BLaER1 (cell line): ENCODE measurements at regions not wholly inside any gene's neighbourhood (a gene's known extent, or its start where the extent isn't known, plus 50 kb on each side); places are given as distances from the start of the nearest gene placed in this dataset.
"Not testable (repeated sequence)": the region's sequence is repeated elsewhere in the genome, so short reads cannot be mapped to it uniquely, and the experiment has no call there.

Source experiments
- H3K27ac ChIP-seq: shearing (Covaris generic); formaldehyde crosslinking; 2 replicates; pipeline ENCODE4 v1.8.1; 2022
- H3K27me3 ChIP-seq: shearing (Covaris generic); formaldehyde crosslinking; 2 replicates; pipeline ENCODE4 v1.8.1; 2022
- H3K36me3 ChIP-seq: shearing (Covaris generic); formaldehyde crosslinking; 2 replicates; pipeline ENCODE4 v1.8.1; 2022
- H3K4me1 ChIP-seq: shearing (Covaris generic); formaldehyde crosslinking; 2 replicates; pipeline ENCODE4 v1.8.1; 2022
- H3K4me2 ChIP-seq: shearing (Covaris generic); formaldehyde crosslinking; 2 replicates; pipeline ENCODE4 v1.8.1; 2022
- H3K4me3 ChIP-seq: shearing (Covaris generic); formaldehyde crosslinking; 2 replicates; pipeline ENCODE4 v1.8.1; 2022
- H3K9ac ChIP-seq: shearing (Covaris generic); formaldehyde crosslinking; 2 replicates; pipeline ENCODE4 v1.8.1; 2022
- H3K9me3 ChIP-seq: shearing (Covaris generic); formaldehyde crosslinking; 2 replicates; pipeline ENCODE4 v1.8.1; 2022
- H4K20me1 ChIP-seq: shearing (Covaris generic); formaldehyde crosslinking; 2 replicates; pipeline ENCODE4 v1.8.1; 2022
- Cebpa-rat ChIP-seq: shearing (Covaris generic); IDR thresholded peaks from 2 replicates; pipeline ENCODE4 v1.8.1; 2022

- H3K4me3 ChIP-seq = no peak overlapping the region
- no peak overlapping the region for H3K4me2 ChIP-seq
- no peak for TF ChIP-seq Cebpa-rat
- H4K20me1 ChIP-seq = no peaks in the 10 kb centered on the region
- no peak overlapping the region for H3K27ac ChIP-seq
- H3K27me3 ChIP-seq = no peaks in the 10 kb centered on the region
- peaks cover 13% of the 10 kb centered on the region for H3K9me3 ChIP-seq
- no peak overlapping the region for H3K9ac ChIP-seq
- H3K36me3 ChIP-seq = no peaks in the 10 kb centered on the region
- no peaks in the 10 kb centered on the region for H3K4me1 ChIP-seq
These were observed 406.9 kb upstream of the CXADR start for GRCh38 chr21:17105932-17106331.

GRCh38 chr21:17114045-17114444 is 398.8 kb upstream of the CXADR start:
- Histone ChIP-seq H3K36me3 (no peaks in the 10 kb centered on the region), H4K20me1 (no peaks in the 10 kb centered on the region), H3K4me2 (no peak overlapping the region), H3K27me3 (no peaks in the 10 kb centered on the region), H3K27ac (no peak overlapping the region), H3K4me1 (no peaks in the 10 kb centered on the region), H3K9me3 (no peaks in the 10 kb centered on the region), H3K9ac (no peak overlapping the region), H3K4me3 (no peak overlapping the region)
- TF ChIP-seq Cebpa-rat = no peak

GRCh38 chr21:17118638-17119384 is 394.0 kb upstream of the CXADR start:
- Histone ChIP-seq H3K27ac (no peak overlapping the region), H3K9me3 (no peaks in the 10 kb centered on the region), H3K27me3 (no peaks in the 10 kb centered on the region), H4K20me1 (no peaks in the 10 kb centered on the region), H3K4me1 (no peaks in the 10 kb centered on the region), H3K4me3 (no peak overlapping the region), H3K4me2 (no peak overlapping the region), H3K36me3 (no peaks in the 10 kb centered on the region), H3K9ac (no peak overlapping the region)
- TF ChIP-seq Cebpa-rat = no peak

- H3K9ac ChIP-seq = no peak overlapping the region
- H4K20me1 ChIP-seq = no peaks in the 10 kb centered on the region
- H3K4me2 ChIP-seq = no peak overlapping the region
- H3K36me3 ChIP-seq = no peaks in the 10 kb centered on the region
- H3K9me3 ChIP-seq = no peaks in the 10 kb centered on the region
- H3K4me1 ChIP-seq = no peaks in the 10 kb centered on the region
- no peak for TF ChIP-seq Cebpa-rat
- no peak overlapping the region for H3K4me3 ChIP-seq
- no peak overlapping the region for H3K27ac ChIP-seq
- no peaks in the 10 kb centered on the region for H3K27me3 ChIP-seq
These were observed 393.2 kb upstream of the CXADR start for GRCh38 chr21:17119466-17120297.

GRCh38 chr21:17127395-17127794 is 385.4 kb upstream of the CXADR start:
- not testable (repeated sequence) for H3K4me2 ChIP-seq, H3K9ac ChIP-seq, H3K27ac ChIP-seq, H3K4me3 ChIP-seq, H4K20me1 ChIP-seq, H3K4me1 ChIP-seq, H3K27me3 ChIP-seq, H3K9me3 ChIP-seq, H3K36me3 ChIP-seq

- Histone ChIP-seq H3K4me2 (no peak overlapping the region), H3K4me1 (peaks cover 5% of the 10 kb centered on the region; the same call in 1 of the 2 replicates), H3K9ac (no peak overlapping the region), H3K27me3 (no peaks in the 10 kb centered on the region), H3K9me3 (no peaks in the 10 kb centered on the region), H4K20me1 (no peaks in the 10 kb centered on the region), H3K4me3 (no peak overlapping the region), H3K27ac (no peak overlapping the region), H3K36me3 (no peaks in the 10 kb centered on the region)
- no peak for TF ChIP-seq Cebpa-rat
These were observed 384.7 kb upstream of the CXADR start for GRCh38 chr21:17128132-17128531.

- not testable (repeated sequence) for H3K4me3 ChIP-seq, H3K36me3 ChIP-seq, H3K27ac ChIP-seq, H3K9ac ChIP-seq, H3K9me3 ChIP-seq, H3K4me1 ChIP-seq, H4K20me1 ChIP-seq, H3K27me3 ChIP-seq, H3K4me2 ChIP-seq
These were observed 373.7 kb upstream of the CXADR start for GRCh38 chr21:17139159-17139558.

GRCh38 chr21:17139696-17140095 is 373.1 kb upstream of the CXADR start:
- Histone ChIP-seq H3K27me3 (no peaks in the 10 kb centered on the region), H3K27ac (no peak overlapping the region), H3K9me3 (no peaks in the 10 kb centered on the region), H3K4me3 (no peak overlapping the region), H4K20me1 (no peaks in the 10 kb centered on the region), H3K4me2 (no peak overlapping the region), H3K4me1 (no peaks in the 10 kb centered on the region), H3K36me3 (no peaks in the 10 kb centered on the region), H3K9ac (no peak overlapping the region)
- no peak for TF ChIP-seq Cebpa-rat

GRCh38 chr21:17146426-17146825 is 366.4 kb upstream of the CXADR start:
- H3K27ac ChIP-seq = no peak overlapping the region
- no peak overlapping the region for H3K4me2 ChIP-seq

GRCh38 chr21:17159697-17160096 is 353.1 kb upstream of the CXADR start:
- H4K20me1 ChIP-seq = no peaks in the 10 kb centered on the region
- H3K36me3 ChIP-seq = no peaks in the 10 kb centered on the region
- no peak overlapping the region for H3K4me2 ChIP-seq
- no peak overlapping the region for H3K9ac ChIP-seq
- no peak overlapping the region for H3K27ac ChIP-seq
- no peaks in the 10 kb centered on the region for H3K27me3 ChIP-seq
- no peaks in the 10 kb centered on the region for H3K4me1 ChIP-seq
- H3K4me3 ChIP-seq = no peak overlapping the region
- H3K9me3 ChIP-seq = no peaks in the 10 kb centered on the region
- TF ChIP-seq Cebpa-rat = no peak

More at GRCh38 chr21:17146426-17146825, 366.4 kb upstream of the CXADR start:
- Histone ChIP-seq H3K4me3 (no peak overlapping the region), H3K9me3 (no peaks in the 10 kb centered on the region), H3K27me3 (no peaks in the 10 kb centered on the region), H3K4me1 (no peaks in the 10 kb centered on the region), H4K20me1 (no peaks in the 10 kb centered on the region), H3K9ac (no peak overlapping the region), H3K36me3 (no peaks in the 10 kb centered on the region)
- TF ChIP-seq Cebpa-rat = no peak
